HepG2 (cell line): ENCODE measurements at regions not wholly inside any gene's neighbourhood (a gene's known extent, or its start where the extent isn't known, plus 50 kb on each side); places are given as distances from the start of the nearest gene placed in this dataset.

Experiments used
- ATAC-seq: fragments of 200-7000 bp; cut with Tn5 transposase; 3 replicates; pipeline ENCODE4 v1.9.1; 2020; ENCODE audit warnings: mild to moderate bottlenecking, moderate library complexity
- BruUV-seq: library from RNA; stranded (reverse); fragments of 400-500 nt; replicated peaks from 2 replicates; lab custom pipeline; 2021; lab: Mats Ljungman, UMichigan
- CTCF ChIA-PET: fragments of 300-600 bp; formaldehyde crosslinking; extraction: SDS; loops from one replicate; lab custom pipeline; 2021; ENCODE audit warnings: low total read pairs, inconsistent platforms, low intra/inter-chr PET ratio; lab: Yijun Ruan, JAX
- POLR2A ChIA-PET: fragments of 350-600 bp; sonication (Branson Sonifier 250); formaldehyde crosslinking; loops from one replicate; lab custom pipeline; 2020; ENCODE audit warnings: antibody characterized with exemption, inconsistent platforms; lab: Yijun Ruan, JAX
- DNase-seq: peaks from one replicate; pipeline ENCODE4 v3.0.0-alpha.2; 2015; ENCODE audit warnings: low spot score
- FAIRE-seq: peaks from 3 replicates; lab custom pipeline; 2011; peaks lifted over from hg19 to GRCh38; lab: Jason Lieb, UNC
- H2AFZ ChIP-seq: one replicate; pipeline ENCODE4 v1.6.1; 2011; ENCODE audit warnings: low read length, inconsistent platforms
- H3K27ac ChIP-seq: fragments of 300-600 bp; 3 replicates; pipeline ENCODE4 v1.8.0; 2011; ENCODE audit warnings: mixed run types, mild to moderate bottlenecking, mixed read lengths, low read length, inconsistent platforms; ENCODE audit not compliant: insufficient read depth; ENCODE audit errors: extremely low read length
- H3K27me3 ChIP-seq, 2 experiments: fragments of 200-600 bp in 1 of 2; 2 replicates in 1 of 2; 3 replicates in 1 of 2; pipeline versions ENCODE4 v1.6.0 to v1.8.0; 2011; ENCODE audit warnings: low read length in 2 of 2, mild to moderate bottlenecking in 2 of 2, moderate library complexity in 2 of 2, inconsistent platforms in 1 of 2; ENCODE audit not compliant: insufficient read depth in 2 of 2, control insufficient read depth in 1 of 2
- H3K36me3 ChIP-seq, 2 experiments: fragments of 200-600 bp in 1 of 2; replicated peaks in 1 of 2; 2 replicates in 1 of 2; 3 replicates in 1 of 2; pipeline versions ENCODE4 v1.5.1 to v1.8.0; 2011; ENCODE audit warnings: low read length in 2 of 2, inconsistent platforms in 1 of 2; ENCODE audit not compliant: insufficient read depth in 2 of 2, control insufficient read depth in 1 of 2
- H3K4me1 ChIP-seq: 2 replicates; pipeline ENCODE4 v1.5.1; 2012; ENCODE audit warnings: low read length, inconsistent platforms; ENCODE audit not compliant: insufficient read depth
- H3K4me2 ChIP-seq: 2 replicates; pipeline ENCODE4 v1.6.0; 2011; ENCODE audit warnings: low read depth, low read length, inconsistent platforms
- H3K4me3 ChIP-seq, 3 experiments: fragments of 200-600 bp in 1 of 3; sonication (generic), shearing (Covaris generic) in 1 of 3; replicated peaks in 1 of 3; 2 replicates each; pipeline ENCODE4 v1.5.1; 2011 to 2016; ENCODE audit warnings: low read length in 3 of 3, inconsistent platforms in 2 of 3, low read depth in 2 of 3, mild to moderate bottlenecking in 2 of 3, control low read depth in 1 of 3, mixed read lengths in 1 of 3; ENCODE audit not compliant: insufficient read depth in 1 of 3
- H3K79me2 ChIP-seq: one replicate; pipeline ENCODE4 v1.6.1; 2011; ENCODE audit warnings: low read length, inconsistent platforms; ENCODE audit not compliant: insufficient read depth
- H3K9ac ChIP-seq: 2 replicates; pipeline ENCODE4 v1.6.0; 2011; ENCODE audit warnings: mild to moderate bottlenecking, low read depth, low read length, inconsistent platforms; ENCODE audit not compliant: insufficient read depth
- H3K9me3 ChIP-seq: 2 replicates; pipeline ENCODE4 v1.5.1; 2012; ENCODE audit warnings: mild to moderate bottlenecking, low read length
- H4K20me1 ChIP-seq: 2 replicates; pipeline ENCODE4 v1.6.0; 2011; ENCODE audit warnings: inconsistent platforms, mild to moderate bottlenecking, low read length, moderate library complexity; ENCODE audit not compliant: insufficient read depth
- BCL3 ChIP-seq: sonication (generic); formaldehyde crosslinking; IDR thresholded peaks from 2 replicates; pipeline ENCODE4 v1.5.1; 2020; ENCODE audit warnings: mild to moderate bottlenecking, missing genetic modification reagents, moderate library complexity
- HMG20A ChIP-seq: IDR thresholded peaks from 2 replicates; pipeline ENCODE4 v1.6.1; 2016; ENCODE audit warnings: borderline replicate concordance
- KAT8 ChIP-seq: IDR thresholded peaks from 2 replicates; pipeline ENCODE4 v1.6.1; 2016; ENCODE audit warnings: missing genetic modification reagents, missing compliant biosample characterization
- KDM4B ChIP-seq: sonication (generic); formaldehyde crosslinking; IDR thresholded peaks from 2 replicates; pipeline ENCODE4 v1.4.0; 2020; ENCODE audit warnings: missing genetic modification reagents
- KLF16 ChIP-seq, 2 experiments: sonication (generic) in 1 of 2; formaldehyde crosslinking in 1 of 2; IDR thresholded peaks; 2 replicates each; pipeline versions ENCODE4 v1.6.1 to v1.8.0; 2016 to 2023; ENCODE audit warnings: missing genetic modification reagents in 2 of 2, missing compliant biosample characterization in 1 of 2
- RFX3 ChIP-seq: IDR thresholded peaks from 2 replicates; pipeline ENCODE4 v1.6.1; 2016; ENCODE audit warnings: missing biosample characterization, missing genetic modification reagents
- THYN1 ChIP-seq: sonication (generic); formaldehyde crosslinking; IDR thresholded peaks from 2 replicates; pipeline ENCODE4 v1.8.1; 2023; ENCODE audit warnings: low read depth, mild to moderate bottlenecking, moderate library complexity, missing genetic modification reagents, borderline replicate concordance
- ZBTB14 ChIP-seq: sonication (generic); formaldehyde crosslinking; IDR thresholded peaks from 2 replicates; pipeline ENCODE4 v1.4.0; 2020; ENCODE audit warnings: missing genetic modification reagents
- ZNF205 ChIP-seq: IDR thresholded peaks from 2 replicates; pipeline ENCODE4 v1.6.1; 2018; ENCODE audit warnings: missing biosample characterization, missing genetic modification reagents
- ZNF224 ChIP-seq: sonication (generic); formaldehyde crosslinking; IDR thresholded peaks from 2 replicates; pipeline ENCODE4 v1.5.0; 2020; ENCODE audit warnings: mild to moderate bottlenecking, missing genetic modification reagents
- ZNF335 ChIP-seq: sonication (generic); formaldehyde crosslinking; IDR thresholded peaks from 2 replicates; pipeline ENCODE4 v1.4.0; 2020; ENCODE audit warnings: missing genetic modification reagents
- ZNF557 ChIP-seq: sonication (generic); formaldehyde crosslinking; IDR thresholded peaks from 2 replicates; pipeline ENCODE4 v1.4.0; 2020; ENCODE audit warnings: missing genetic modification reagents
- WGBS: methylation state at CpG from one replicate; pipeline ENCODE4 v1.1.6; 2017; ENCODE audit warnings: low lambda C conversion rate; 5-methylcytosine and 5-hydroxymethylcytosine counted together
- in situ Hi-C: cut with HindIII; loops from 2 replicates; pipeline ENCODE4 v1.10.0; 2017; ENCODE audit warnings: low pct_unique_long_range_greater_than_20kb; ENCODE audit not compliant: extremely low pct_ligation_motif_present
- intact Hi-C: fragments of 100-400 bp; cut with micrococcal nuclease; formaldehyde crosslinking; loops from one replicate; pipeline ENCODE4 v1.10.0; 2022; ENCODE audit not compliant: unreplicated experiment
- TF ChIP-seq, protein P1 (sequence below): sonication (generic); formaldehyde crosslinking; IDR thresholded peaks from 2 replicates; pipeline ENCODE4 v1.9.0; 2021; ENCODE audit warnings: missing genetic modification reagents, borderline replicate concordance
- TF ChIP-seq, protein P2 (sequence below), 2 experiments: fragments of 450-650 bp in 1 of 2; sonication (generic) in 1 of 2; formaldehyde crosslinking in 1 of 2; IDR thresholded peaks; 2 replicates each; pipeline versions ENCODE4 v1.6.1 to v1.8.0; 2016 to 2022; ENCODE audit warnings: antibody characterized with exemption in 1 of 2, mild to moderate bottlenecking in 1 of 2, missing genetic modification reagents in 1 of 2

DNA sequence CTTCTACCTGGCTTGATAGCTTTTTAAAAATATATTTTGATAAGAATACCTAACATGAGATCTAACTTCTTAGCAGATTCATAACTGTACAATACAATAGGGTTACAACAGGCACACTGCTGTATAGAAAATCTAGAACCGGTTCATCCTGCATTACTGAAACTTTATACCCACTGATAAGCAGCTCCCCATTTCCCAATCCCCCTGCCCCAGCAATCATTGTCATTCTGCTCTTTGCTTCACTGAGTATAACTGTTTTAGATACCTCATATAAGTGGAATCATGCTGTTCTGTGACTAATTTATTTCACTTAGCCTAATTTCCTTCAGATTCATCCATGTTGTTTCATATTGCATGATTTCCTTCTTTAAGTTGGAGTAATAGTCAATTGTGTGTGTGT lies 906.0 kb downstream of the GBE1 start:
- no TSS peak for BruUV-seq
- no peak for ATAC-seq
- H3K4me3 ChIP-seq = no peak overlapping the region
- TF ChIP-seq RFX3 (CRISPR knock-in tag) (no peak), BCL3 (CRISPR knock-in tag) (no peak), THYN1 (no peak), KLF16 (CRISPR knock-in tag; IDR thresholded peaks at IDR 0.05) (no peak), ZNF224 (no peak), ZBTB14 (no peak), KAT8 (CRISPR knock-in tag) (no peak), ZNF335 (CRISPR knock-in tag) (no peak), ZNF557 (no peak), HMG20A (CRISPR knock-in tag) (no peak), ZNF205 (CRISPR knock-in tag) (no peak), KDM4B (CRISPR knock-in tag) (no peak)
- TF ChIP-seq, protein P1, sequence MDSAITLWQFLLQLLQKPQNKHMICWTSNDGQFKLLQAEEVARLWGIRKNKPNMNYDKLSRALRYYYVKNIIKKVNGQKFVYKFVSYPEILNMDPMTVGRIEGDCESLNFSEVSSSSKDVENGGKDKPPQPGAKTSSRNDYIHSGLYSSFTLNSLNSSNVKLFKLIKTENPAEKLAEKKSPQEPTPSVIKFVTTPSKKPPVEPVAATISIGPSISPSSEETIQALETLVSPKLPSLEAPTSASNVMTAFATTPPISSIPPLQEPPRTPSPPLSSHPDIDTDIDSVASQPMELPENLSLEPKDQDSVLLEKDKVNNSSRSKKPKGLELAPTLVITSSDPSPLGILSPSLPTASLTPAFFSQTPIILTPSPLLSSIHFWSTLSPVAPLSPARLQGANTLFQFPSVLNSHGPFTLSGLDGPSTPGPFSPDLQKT (CRISPR knock-in tag) = no peak
- TF ChIP-seq, protein P2, sequence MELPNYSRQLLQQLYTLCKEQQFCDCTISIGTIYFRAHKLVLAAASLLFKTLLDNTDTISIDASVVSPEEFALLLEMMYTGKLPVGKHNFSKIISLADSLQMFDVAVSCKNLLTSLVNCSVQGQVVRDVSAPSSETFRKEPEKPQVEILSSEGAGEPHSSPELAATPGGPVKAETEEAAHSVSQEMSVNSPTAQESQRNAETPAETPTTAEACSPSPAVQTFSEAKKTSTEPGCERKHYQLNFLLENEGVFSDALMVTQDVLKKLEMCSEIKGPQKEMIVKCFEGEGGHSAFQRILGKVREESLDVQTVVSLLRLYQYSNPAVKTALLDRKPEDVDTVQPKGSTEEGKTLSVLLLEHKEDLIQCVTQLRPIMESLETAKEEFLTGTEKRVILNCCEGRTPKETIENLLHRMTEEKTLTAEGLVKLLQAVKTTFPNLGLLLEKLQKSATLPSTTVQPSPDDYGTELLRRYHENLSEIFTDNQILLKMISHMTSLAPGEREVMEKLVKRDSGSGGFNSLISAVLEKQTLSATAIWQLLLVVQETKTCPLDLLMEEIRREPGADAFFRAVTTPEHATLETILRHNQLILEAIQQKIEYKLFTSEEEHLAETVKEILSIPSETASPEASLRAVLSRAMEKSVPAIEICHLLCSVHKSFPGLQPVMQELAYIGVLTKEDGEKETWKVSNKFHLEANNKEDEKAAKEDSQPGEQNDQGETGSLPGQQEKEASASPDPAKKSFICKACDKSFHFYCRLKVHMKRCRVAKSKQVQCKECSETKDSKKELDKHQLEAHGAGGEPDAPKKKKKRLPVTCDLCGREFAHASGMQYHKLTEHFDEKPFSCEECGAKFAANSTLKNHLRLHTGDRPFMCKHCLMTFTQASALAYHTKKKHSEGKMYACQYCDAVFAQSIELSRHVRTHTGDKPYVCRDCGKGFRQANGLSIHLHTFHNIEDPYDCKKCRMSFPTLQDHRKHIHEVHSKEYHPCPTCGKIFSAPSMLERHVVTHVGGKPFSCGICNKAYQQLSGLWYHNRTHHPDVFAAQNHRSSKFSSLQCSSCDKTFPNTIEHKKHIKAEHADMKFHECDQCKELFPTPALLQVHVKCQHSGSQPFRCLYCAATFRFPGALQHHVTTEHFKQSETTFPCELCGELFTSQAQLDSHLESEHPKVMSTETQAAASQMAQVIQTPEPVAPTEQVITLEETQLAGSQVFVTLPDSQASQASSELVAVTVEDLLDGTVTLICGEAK (IDR thresholded peaks at IDR 0.05) = no peak
- TF ChIP-seq, protein P2 (CRISPR knock-in tag; IDR thresholded peaks at IDR 0.05) = no peak
- H3K4me1 ChIP-seq = no peaks in the 10 kb centered on the region
- no peaks in the 10 kb centered on the region for H3K36me3 ChIP-seq
- no peaks in the 10 kb centered on the region for H4K20me1 ChIP-seq
- no peak overlapping the region for H3K27ac ChIP-seq
- no peak overlapping the region for H3K9ac ChIP-seq
- no peak overlapping the region for H2AFZ ChIP-seq
- 0% methylated on average over 1 of the region's 1 CpG for WGBS
- intact Hi-C loops = no loop called here
- ChIA-PET CTCF (no interaction called here), POLR2A (no interaction called here)
- no peak overlapping the region for H3K4me2 ChIP-seq
- FAIRE-seq = no peak
- in situ Hi-C loops = no loop called here
- no peaks in the 10 kb centered on the region for H3K27me3 ChIP-seq
- no peaks in the 10 kb centered on the region for H3K9me3 ChIP-seq
- no peaks in the 10 kb centered on the region for H3K79me2 ChIP-seq
- DNase-seq = no peak
